Bronchial epithelial cell (primary cell): ENCODE measurements at regions not wholly inside any gene's neighbourhood (a gene's known extent, or its start where the extent isn't known, plus 50 kb on each side); places are given as distances from the start of the nearest gene placed in this dataset.

Experiments
- DNase-seq: peaks from one replicate; pipeline ENCODE4 v3.0.0-alpha.2; 2010; ENCODE audit warnings: low read depth
- FAIRE-seq: peaks from 2 replicates; lab custom pipeline; 2011; peaks lifted over from hg19 to GRCh38; lab: Jason Lieb, UNC
- H3K27me3 ChIP-seq: 2 replicates; pipeline ENCODE4 v1.5.1; 2011; ENCODE audit warnings: low read length; ENCODE audit not compliant: control insufficient read depth, insufficient read depth
- H3K36me3 ChIP-seq: 2 replicates; pipeline ENCODE4 v1.5.1; 2011; ENCODE audit warnings: low read length; ENCODE audit not compliant: control insufficient read depth, insufficient read depth
- H3K4me3 ChIP-seq: 2 replicates; pipeline ENCODE4 v1.5.1; 2011; ENCODE audit warnings: mild to moderate bottlenecking, low read depth, low read length, control low read depth
- CTCF ChIP-seq: IDR thresholded peaks from 2 replicates; pipeline ENCODE4 v1.5.1; 2011; ENCODE audit warnings: mild to moderate bottlenecking, moderate library complexity, low read length, control low read depth, inconsistent platforms; ENCODE audit not compliant: insufficient read depth, severe bottlenecking

GRCh38 chr2:220057391-220057790 is 430.0 kb downstream of the SLC4A3 start:
- no peak for TF ChIP-seq CTCF
- Histone ChIP-seq H3K36me3 (no peaks in the 10 kb centered on the region), H3K27me3 (no peaks in the 10 kb centered on the region), H3K4me3 (no peak overlapping the region)
- DNase-seq = no peak
- FAIRE-seq = no peak

GRCh38 chr2:220057916-220058315 is 430.5 kb downstream of the SLC4A3 start:
- Histone ChIP-seq H3K4me3 (no peak overlapping the region), H3K27me3 (no peaks in the 10 kb centered on the region), H3K36me3 (no peaks in the 10 kb centered on the region)
- TF ChIP-seq CTCF = no peak
- DNase-seq (no peak), FAIRE-seq (no peak)

GRCh38 chr2:220064111-220065030 is 436.9 kb downstream of the SLC4A3 start:
- FAIRE-seq = no peak

GRCh38 chr2:220065581-220065980 is 438.2 kb downstream of the SLC4A3 start:
- H3K36me3 ChIP-seq = no peaks in the 10 kb centered on the region
- no peak overlapping the region for H3K4me3 ChIP-seq
- TF ChIP-seq CTCF = no peak
- no peaks in the 10 kb centered on the region for H3K27me3 ChIP-seq
- DNase-seq = no peak
- no peak for FAIRE-seq

More at GRCh38 chr2:220064111-220065030, 436.9 kb downstream of the SLC4A3 start:
- DNase-seq = no peak
- no peaks in the 10 kb centered on the region for H3K36me3 ChIP-seq
- no peak for TF ChIP-seq CTCF
- H3K27me3 ChIP-seq = no peaks in the 10 kb centered on the region
- H3K4me3 ChIP-seq = no peak overlapping the region

GRCh38 chr2:220068846-220069245 is 441.4 kb downstream of the SLC4A3 start:
- Histone ChIP-seq H3K36me3 (no peaks in the 10 kb centered on the region), H3K4me3 (no peak overlapping the region), H3K27me3 (no peaks in the 10 kb centered on the region)
- no peak for FAIRE-seq
- no peak for TF ChIP-seq CTCF
- no peak for DNase-seq
